ENCODE measurements at regions not wholly inside any gene's neighbourhood (a gene's known extent, or its start where the extent isn't known, plus 50 kb on each side); places are given as distances from the start of the nearest gene placed in this dataset.
"Not testable (repeated sequence)": the region's sequence is repeated elsewhere in the genome, so short reads cannot be mapped to it uniquely, and the experiment has no call there.

DNA sequence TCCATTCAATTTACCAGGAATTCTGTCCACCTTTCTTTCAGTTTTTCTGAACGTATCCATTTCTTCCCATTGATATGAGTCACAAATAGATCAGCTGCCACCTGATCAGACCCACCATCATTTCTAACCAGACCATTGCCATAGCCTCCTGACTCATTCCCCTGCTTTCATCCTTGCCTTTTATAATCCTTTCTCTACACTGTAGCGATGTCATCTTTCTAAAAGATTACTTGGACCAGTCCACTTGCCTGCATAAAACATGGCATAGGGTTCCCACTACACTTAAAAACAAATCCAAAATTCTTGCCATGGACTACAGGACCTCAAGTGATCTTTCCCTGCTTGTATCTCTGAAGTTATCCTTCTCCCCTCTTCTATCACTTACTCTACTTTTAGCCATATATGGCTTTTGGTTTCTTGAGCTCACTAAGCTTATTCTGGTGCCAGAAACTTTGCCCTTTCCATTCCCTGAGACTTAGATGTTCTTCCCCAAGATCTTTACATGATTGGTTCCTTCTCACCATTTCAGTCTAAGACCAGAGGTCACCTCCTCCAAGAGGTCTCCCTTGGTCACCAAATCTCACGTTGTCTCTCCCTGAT, 149.5 kb upstream of the KRR1 start:
- Histone ChIP-seq H3K4me3 (no peak overlapping the region), H3K36me3 (no peaks in the 10 kb centered on the region), H3K27ac (no peak overlapping the region), H3K9me3 (no peaks in the 10 kb centered on the region), H3K4me1 (no peaks in the 10 kb centered on the region), H3K27me3 (no peaks in the 10 kb centered on the region)
- ATAC-seq: no peak
- no peak for DNase-seq
- TF ChIP-seq, protein P1, sequence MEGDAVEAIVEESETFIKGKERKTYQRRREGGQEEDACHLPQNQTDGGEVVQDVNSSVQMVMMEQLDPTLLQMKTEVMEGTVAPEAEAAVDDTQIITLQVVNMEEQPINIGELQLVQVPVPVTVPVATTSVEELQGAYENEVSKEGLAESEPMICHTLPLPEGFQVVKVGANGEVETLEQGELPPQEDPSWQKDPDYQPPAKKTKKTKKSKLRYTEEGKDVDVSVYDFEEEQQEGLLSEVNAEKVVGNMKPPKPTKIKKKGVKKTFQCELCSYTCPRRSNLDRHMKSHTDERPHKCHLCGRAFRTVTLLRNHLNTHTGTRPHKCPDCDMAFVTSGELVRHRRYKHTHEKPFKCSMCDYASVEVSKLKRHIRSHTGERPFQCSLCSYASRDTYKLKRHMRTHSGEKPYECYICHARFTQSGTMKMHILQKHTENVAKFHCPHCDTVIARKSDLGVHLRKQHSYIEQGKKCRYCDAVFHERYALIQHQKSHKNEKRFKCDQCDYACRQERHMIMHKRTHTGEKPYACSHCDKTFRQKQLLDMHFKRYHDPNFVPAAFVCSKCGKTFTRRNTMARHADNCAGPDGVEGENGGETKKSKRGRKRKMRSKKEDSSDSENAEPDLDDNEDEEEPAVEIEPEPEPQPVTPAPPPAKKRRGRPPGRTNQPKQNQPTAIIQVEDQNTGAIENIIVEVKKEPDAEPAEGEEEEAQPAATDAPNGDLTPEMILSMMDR (IDR thresholded peaks at IDR 0.05): no peak
- intact Hi-C loops (cut with DNase I): no loop called here

DNA sequence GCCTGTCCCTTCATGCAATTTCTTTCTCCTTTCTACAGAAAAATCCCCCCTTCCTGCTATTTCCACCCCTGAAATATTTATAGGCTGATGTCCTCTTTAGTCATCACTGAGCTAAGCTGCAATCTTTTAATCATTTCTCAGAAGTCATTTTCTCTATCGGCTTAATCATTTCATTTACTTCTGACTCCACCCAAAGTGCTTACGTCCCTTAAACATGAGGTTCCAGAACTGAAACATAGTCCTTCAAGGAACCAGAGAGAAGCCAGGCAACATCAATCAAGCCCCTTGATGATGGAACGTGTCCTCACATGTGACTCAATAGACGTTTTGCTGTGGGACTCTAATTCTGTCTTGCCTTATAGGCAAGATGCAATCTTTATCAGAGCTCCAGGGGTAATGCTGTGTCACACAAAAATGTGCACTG, 148.7 kb upstream of the KRR1 start:
- intact Hi-C loops (cut with DNase I): no loop called here
- ATAC-seq (no peak), DNase-seq (no peak)
- TF ChIP-seq, protein P1 (IDR thresholded peaks at IDR 0.05): no peak
- Histone ChIP-seq H3K27me3 (no peaks in the 10 kb centered on the region), H3K27ac (no peak overlapping the region), H3K36me3 (no peaks in the 10 kb centered on the region), H3K4me1 (no peaks in the 10 kb centered on the region), H3K4me3 (no peak overlapping the region), H3K9me3 (no peaks in the 10 kb centered on the region)

DNA sequence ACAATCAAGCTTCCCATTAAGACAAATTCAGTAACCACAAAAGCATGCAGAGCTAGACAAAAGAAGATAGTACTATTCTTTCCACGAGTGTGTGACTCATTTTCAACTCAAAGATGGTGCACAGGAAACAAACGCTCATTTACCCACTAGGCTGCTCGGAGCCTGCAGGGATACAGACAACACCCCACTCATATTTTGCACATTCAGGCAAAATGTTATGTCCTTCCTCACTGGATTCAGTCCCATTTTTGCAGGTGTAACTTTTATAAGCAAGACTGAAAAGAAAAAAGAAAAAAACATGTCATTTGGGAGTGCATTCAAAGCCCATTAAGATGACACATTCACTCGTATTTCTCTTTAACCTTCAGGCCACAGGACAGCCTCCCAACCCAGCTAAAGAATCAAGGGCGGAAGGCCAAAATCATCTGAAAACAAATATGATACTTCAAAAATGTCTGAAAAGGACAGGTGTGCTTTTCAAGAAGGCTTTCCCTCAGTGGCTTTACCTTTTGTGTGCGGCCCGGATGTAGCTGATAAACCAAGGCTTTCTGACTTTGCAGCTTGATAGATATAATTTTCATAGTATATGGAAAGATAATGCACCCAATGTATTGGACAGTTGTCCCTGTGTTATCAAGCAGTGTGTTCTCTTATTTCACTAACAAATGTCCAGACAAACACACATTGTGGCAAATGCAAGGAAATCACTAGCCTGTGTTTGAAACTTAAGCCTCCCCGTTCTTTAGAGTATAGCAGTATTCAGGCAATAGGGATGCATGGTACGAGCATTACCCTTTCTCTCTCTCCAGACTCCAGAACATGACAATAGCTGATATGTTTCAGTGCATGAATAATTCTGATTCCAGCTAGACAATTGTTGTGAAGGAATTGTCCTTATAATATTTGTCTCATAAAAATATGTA, 147.8 kb upstream of the KRR1 start:
- TF ChIP-seq, protein P1 (IDR thresholded peaks at IDR 0.05): no peak
- Histone ChIP-seq H3K36me3 (no peaks in the 10 kb centered on the region), H3K27ac (no peak overlapping the region), H3K4me1 (no peaks in the 10 kb centered on the region), H3K4me3 (no peak overlapping the region), H3K27me3 (no peaks in the 10 kb centered on the region), H3K9me3 (no peaks in the 10 kb centered on the region)
- ATAC-seq (peak; percentile 52), DNase-seq (no peak)
- intact Hi-C loops (cut with DNase I): no loop called here

DNA sequence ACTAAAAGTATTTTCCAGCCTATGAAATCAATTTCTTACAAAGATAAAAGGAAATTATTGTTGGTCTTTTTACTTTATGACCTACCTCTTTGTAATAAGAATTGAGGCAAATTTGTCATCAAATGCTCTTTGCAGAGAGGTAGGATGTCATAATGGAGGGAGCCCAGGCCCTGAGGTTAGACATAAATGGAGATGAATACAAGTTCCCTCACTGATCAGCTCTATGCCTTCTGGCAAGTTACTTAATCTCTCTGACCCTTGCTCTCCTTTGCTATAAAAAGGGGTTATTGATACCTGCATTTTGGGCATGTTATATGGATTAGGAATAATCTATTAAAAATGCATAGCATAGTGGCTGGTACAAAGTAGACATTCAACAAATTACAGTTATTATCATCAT, 146.9 kb upstream of the KRR1 start:
- Histone ChIP-seq H3K4me3 (no peak overlapping the region), H3K27ac (no peak overlapping the region)
- intact Hi-C loops (cut with DNase I): no loop called here

DNA sequence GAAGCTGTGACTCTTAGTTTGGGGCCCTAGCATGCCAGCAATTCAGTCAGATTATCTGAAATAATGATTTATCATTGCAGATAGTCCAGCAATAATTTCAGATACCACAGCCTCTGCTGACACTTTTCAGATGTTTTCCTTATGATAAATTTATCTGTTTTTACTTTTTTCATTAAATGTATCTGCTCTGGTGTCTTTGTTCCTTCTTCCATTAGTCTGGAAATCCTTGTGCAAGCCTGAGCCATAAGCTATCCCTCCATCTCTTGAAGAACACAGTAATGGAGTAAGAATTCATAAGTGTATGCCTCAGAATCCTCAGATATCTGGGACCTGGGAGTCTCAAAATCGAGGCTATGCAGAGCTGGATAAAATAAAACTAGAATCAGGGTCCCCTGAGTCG, 146.4 kb upstream of the KRR1 start:
- H3K27me3 ChIP-seq: no peaks in the 10 kb centered on the region
- no peak overlapping the region for H3K4me3 ChIP-seq
- H3K27ac ChIP-seq: no peak overlapping the region
- no peaks in the 10 kb centered on the region for H3K36me3 ChIP-seq
- no peaks in the 10 kb centered on the region for H3K4me1 ChIP-seq
- no peaks in the 10 kb centered on the region for H3K9me3 ChIP-seq
- no peak for ATAC-seq
- intact Hi-C loops (cut with DNase I): no loop called here
- DNase-seq: no peak
- TF ChIP-seq, protein P1 (IDR thresholded peaks at IDR 0.05): no peak

More for the DNA sequence above, 146.9 kb upstream of the KRR1 start:
- H3K36me3 ChIP-seq: no peaks in the 10 kb centered on the region
- ATAC-seq (no peak), DNase-seq (no peak)
- no peaks in the 10 kb centered on the region for H3K4me1 ChIP-seq
- no peaks in the 10 kb centered on the region for H3K9me3 ChIP-seq
- no peaks in the 10 kb centered on the region for H3K27me3 ChIP-seq
- TF ChIP-seq, protein P1 (IDR thresholded peaks at IDR 0.05): no peak

DNA sequence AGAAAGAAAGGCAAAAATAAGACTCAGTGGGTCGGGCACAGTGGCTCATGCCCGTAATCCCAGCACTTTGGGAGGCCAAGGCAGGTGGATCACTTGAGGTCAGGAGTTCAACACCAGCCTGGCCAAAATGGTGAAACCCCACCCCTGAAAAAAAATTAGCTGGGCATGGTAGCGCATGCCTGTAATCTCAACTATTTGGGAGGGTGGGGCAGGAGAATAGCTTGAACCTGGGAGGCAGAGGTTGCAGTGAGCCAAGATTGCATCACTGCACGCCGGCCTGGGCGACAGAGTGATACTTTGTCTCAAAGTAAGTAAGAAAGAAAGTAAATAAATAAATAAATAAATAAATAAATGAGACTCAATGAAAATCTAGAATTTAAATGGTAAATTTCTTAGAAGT, 145.9 kb upstream of the KRR1 start:
- intact Hi-C loops (cut with DNase I); H3K4me3 ChIP-seq; H3K4me1 ChIP-seq; H3K36me3 ChIP-seq; DNase-seq; H3K27ac ChIP-seq; ATAC-seq; H3K9me3 ChIP-seq; H3K27me3 ChIP-seq: not testable (repeated sequence)

Measured in left lung (tissue), 4 donors.